Epithelial cell of proximal tubule (primary cell): ENCODE measurements at regions not wholly inside any gene's neighbourhood (a gene's known extent, or its start where the extent isn't known, plus 50 kb on each side); places are given as distances from the start of the nearest gene placed in this dataset.

ENCODE experiments used
- DNase-seq: peaks from one replicate; pipeline ENCODE4 v3.0.0-alpha.2; 2011; ENCODE audit warnings: low read depth
- H3K4me3 ChIP-seq: 2 replicates; pipeline ENCODE4 v1.5.1; 2011; ENCODE audit warnings: low read depth, mild to moderate bottlenecking, low read length
- TF ChIP-seq, protein P1 (sequence below): conservative IDR thresholded peaks from 2 replicates; pipeline ENCODE4 v1.5.1; 2012; ENCODE audit warnings: low read depth, mild to moderate bottlenecking, low read length

GRCh38 chr7:127530148-127530547 is 55.2 kb downstream of the GCC1 start:
- no peak overlapping the region for H3K4me3 ChIP-seq
- TF ChIP-seq, protein P1, sequence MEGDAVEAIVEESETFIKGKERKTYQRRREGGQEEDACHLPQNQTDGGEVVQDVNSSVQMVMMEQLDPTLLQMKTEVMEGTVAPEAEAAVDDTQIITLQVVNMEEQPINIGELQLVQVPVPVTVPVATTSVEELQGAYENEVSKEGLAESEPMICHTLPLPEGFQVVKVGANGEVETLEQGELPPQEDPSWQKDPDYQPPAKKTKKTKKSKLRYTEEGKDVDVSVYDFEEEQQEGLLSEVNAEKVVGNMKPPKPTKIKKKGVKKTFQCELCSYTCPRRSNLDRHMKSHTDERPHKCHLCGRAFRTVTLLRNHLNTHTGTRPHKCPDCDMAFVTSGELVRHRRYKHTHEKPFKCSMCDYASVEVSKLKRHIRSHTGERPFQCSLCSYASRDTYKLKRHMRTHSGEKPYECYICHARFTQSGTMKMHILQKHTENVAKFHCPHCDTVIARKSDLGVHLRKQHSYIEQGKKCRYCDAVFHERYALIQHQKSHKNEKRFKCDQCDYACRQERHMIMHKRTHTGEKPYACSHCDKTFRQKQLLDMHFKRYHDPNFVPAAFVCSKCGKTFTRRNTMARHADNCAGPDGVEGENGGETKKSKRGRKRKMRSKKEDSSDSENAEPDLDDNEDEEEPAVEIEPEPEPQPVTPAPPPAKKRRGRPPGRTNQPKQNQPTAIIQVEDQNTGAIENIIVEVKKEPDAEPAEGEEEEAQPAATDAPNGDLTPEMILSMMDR = no peak
- no peak for DNase-seq

DNA sequence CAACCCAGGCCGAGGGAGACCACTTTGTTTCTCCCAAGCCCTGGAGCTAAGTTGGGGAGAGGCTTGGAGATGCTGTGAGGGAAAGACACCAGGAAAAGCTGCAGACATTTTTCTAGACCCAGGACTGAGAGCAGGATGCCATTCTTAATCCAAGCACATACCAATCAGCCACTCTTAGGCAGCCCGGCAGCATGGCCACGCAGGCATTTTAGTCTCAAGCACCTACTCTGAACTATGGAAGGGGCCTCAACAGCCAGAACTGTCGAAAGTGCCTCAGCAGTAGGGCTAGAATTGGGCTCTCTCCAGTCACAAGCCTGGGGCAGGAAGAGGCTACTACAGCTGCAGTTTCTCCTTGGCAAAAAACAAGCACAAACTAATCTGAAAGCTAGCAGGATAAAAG is 57.8 kb downstream of the GCC1 start:
- DNase-seq = no peak
- TF ChIP-seq, protein P1 = no peak
- H3K4me3 ChIP-seq = no peak overlapping the region

GRCh38 chr7:127525866-127526480 is 59.4 kb downstream of the GCC1 start:
- H3K4me3 ChIP-seq = no peak overlapping the region
- DNase-seq = no peak
- TF ChIP-seq, protein P1 = no peak

GRCh38 chr7:127516320-127516719 is 69.1 kb downstream of the GCC1 start:
- H3K4me3 ChIP-seq = no peak overlapping the region
- TF ChIP-seq, protein P1 = no peak
- no peak for DNase-seq

- TF ChIP-seq, protein P1 = peak; percentile 60
- no peak for DNase-seq
- H3K4me3 ChIP-seq = no peak overlapping the region
Measured at GRCh38 chr7:127514499-127514898, 70.9 kb downstream of the GCC1 start.

DNA sequence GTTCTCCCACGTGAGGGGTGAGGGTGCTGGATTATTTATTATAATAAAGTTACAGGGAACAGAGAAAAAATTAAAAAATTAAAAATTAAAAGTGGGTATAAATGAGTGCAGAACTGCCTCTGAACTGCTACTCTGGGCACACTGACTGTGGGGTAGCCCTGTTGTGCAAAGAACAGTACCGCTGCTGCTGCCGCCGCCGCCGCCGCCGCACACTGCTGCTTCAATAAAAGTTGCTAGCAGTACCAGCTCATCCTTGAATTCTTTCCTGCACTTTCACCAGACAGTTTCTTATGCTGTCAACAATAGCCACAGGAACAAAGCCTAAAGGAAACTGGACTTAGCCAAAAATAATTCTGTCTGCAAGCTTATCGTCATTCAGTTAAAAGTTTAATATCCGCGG is 72.1 kb downstream of the GCC1 start:
- H3K4me3 ChIP-seq = no peak overlapping the region
- TF ChIP-seq, protein P1 = no peak
- DNase-seq = no peak

- TF ChIP-seq, protein P1 = no peak
- no peak overlapping the region for H3K4me3 ChIP-seq
- DNase-seq = no peak
Measured at GRCh38 chr7:127512663-127513062, 72.7 kb downstream of the GCC1 start.
